Hepatocyte (in vitro differentiated cells): ENCODE measurements at regions not wholly inside any gene's neighbourhood (a gene's known extent, or its start where the extent isn't known, plus 50 kb on each side); places are given as distances from the start of the nearest gene placed in this dataset.

Experiments used
- CTCF ChIP-seq: fragments of 200-600 bp; sonication (generic); IDR thresholded peaks from 2 replicates; pipeline ENCODE4 v1.5.1; 2016; ENCODE audit warnings: antibody characterized with exemption, mild to moderate bottlenecking; ENCODE audit not compliant: poor library complexity
- EZH2 ChIP-seq: fragments of 200-600 bp; sonication (generic); IDR thresholded peaks from 2 replicates; pipeline ENCODE4 v1.6.1; 2016; ENCODE audit warnings: antibody characterized with exemption, mild to moderate bottlenecking, borderline replicate concordance
- EZH2phosphoT487 ChIP-seq: fragments of 200-600 bp; sonication (generic); IDR thresholded peaks from one replicate; pipeline ENCODE4 v1.6.1; 2018; ENCODE audit warnings: antibody characterized with exemption, mild to moderate bottlenecking, low read depth, moderate library complexity; ENCODE audit not compliant: unreplicated experiment, severe bottlenecking

DNA sequence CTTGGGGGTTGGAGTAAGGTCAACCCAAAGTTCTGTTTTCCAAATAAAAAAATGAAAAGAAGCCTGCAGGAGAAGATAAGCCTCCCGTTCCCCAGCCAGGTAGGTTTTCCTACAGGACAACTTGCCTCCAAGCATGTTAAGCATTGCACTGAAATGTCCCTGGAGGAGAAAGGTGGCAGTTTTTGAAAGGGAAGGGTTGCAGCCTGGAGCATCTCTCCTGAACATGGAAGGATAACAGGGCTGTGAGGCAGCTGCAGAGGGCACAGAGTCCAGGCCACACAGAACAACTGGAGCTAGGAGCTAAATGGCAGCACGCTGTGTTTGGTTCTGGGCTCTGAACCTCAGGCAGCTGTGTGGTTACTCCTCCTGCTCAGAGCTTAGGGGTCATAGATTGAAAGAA, 452.9 kb downstream of the TCERG1L start:
- no peak for TF ChIP-seq CTCF
- no peak for TF ChIP-seq EZH2
- TF ChIP-seq EZH2phosphoT487: no peak
